NCI-H1417 treated with DMSO at 0.1 percent for 48 hours (cell line): ENCODE measurements at regions not wholly inside any gene's neighbourhood (a gene's known extent, or its start where the extent isn't known, plus 50 kb on each side); places are given as distances from the start of the nearest gene placed in this dataset.

Experiments
- DNase-seq: peaks from one replicate; lab custom pipeline; 2025; lab: John Stamatoyannopoulos, UW

- DNase-seq = no peak
These were observed 68.7 kb upstream of the RNF7 start for GRCh38 chr3:141669434-141669833.

GRCh38 chr3:141677701-141678100 is 60.4 kb upstream of the RNF7 start:
- no peak for DNase-seq

GRCh38 chr3:141680620-141681389 is 57.3 kb upstream of the RNF7 start:
- DNase-seq = peak; percentile 25

- DNase-seq = no peak
These were observed 56.7 kb upstream of the RNF7 start for GRCh38 chr3:141681390-141681780.

- no peak for DNase-seq
These were observed 56.1 kb upstream of the RNF7 start for GRCh38 chr3:141682007-141682406.

- no peak for DNase-seq
These were observed 55.2 kb upstream of the RNF7 start for GRCh38 chr3:141682921-141683320.

GRCh38 chr3:141684758-141685157 is 53.3 kb upstream of the RNF7 start:
- DNase-seq = no peak

- DNase-seq = no peak
These were observed 51.4 kb upstream of the RNF7 start for GRCh38 chr3:141686466-141687291.
